ENCODE measurements at regions not wholly inside any gene's neighbourhood (a gene's known extent, or its start where the extent isn't known, plus 50 kb on each side); places are given as distances from the start of the nearest gene placed in this dataset.

GRCh38 chr4:8779490-8779932 is 92.1 kb downstream of the HMX1 start:
- DNase-seq = no peak
- no peaks in the 10 kb centered on the region for H3K27me3 ChIP-seq
- intact Hi-C loops (cut with DNase I; ENCODE audit: low total_unique reads) = no loop called here

GRCh38 chr4:8778760-8779159 is 92.9 kb downstream of the HMX1 start:
- Histone ChIP-seq H3K4me1 (no peaks in the 10 kb centered on the region), H3K4me3 (no peak overlapping the region), H3K9me3 (no peaks in the 10 kb centered on the region), H3K27me3 (no peaks in the 10 kb centered on the region), H3K27ac (no peak overlapping the region), H3K36me3 (no peaks in the 10 kb centered on the region)
- in situ Hi-C loops (cut with MboI; ENCODE audit: low sequenced_read_pairs in 4 of 4) = no loop called here
- no peak for DNase-seq
- no peak for ATAC-seq
- no peak for TF ChIP-seq CTCF (IDR thresholded peaks at IDR 0.05 in 4 of 5, conservative IDR thresholded peaks at IDR 0.05 in 1 of 5)
- TF ChIP-seq POLR2A (IDR thresholded peaks at IDR 0.05) = no peak
- intact Hi-C loops (cut with DNase I; ENCODE audit: low total_unique reads) = no loop called here

More at GRCh38 chr4:8779490-8779932, 92.1 kb downstream of the HMX1 start:
- in situ Hi-C loops (cut with MboI; ENCODE audit: low sequenced_read_pairs in 4 of 4) = no loop called here
- H3K4me1 ChIP-seq = no peaks in the 10 kb centered on the region
- no peaks in the 10 kb centered on the region for H3K9me3 ChIP-seq
- H3K4me3 ChIP-seq = no peak overlapping the region
- no peaks in the 10 kb centered on the region for H3K36me3 ChIP-seq
- H3K27ac ChIP-seq = no peak overlapping the region
- TF ChIP-seq CTCF (IDR thresholded peaks at IDR 0.05 in 4 of 5, conservative IDR thresholded peaks at IDR 0.05 in 1 of 5) (no peak), POLR2A (IDR thresholded peaks at IDR 0.05) (no peak)
- ATAC-seq = no peak

GRCh38 chr4:8778291-8778690 is 93.3 kb downstream of the HMX1 start:
- intact Hi-C loops (cut with DNase I; ENCODE audit: low total_unique reads) (no loop called here), in situ Hi-C loops (cut with MboI; ENCODE audit: low sequenced_read_pairs in 4 of 4) (no loop called here)
- no peaks in the 10 kb centered on the region for H3K4me1 ChIP-seq
- TF ChIP-seq POLR2A (IDR thresholded peaks at IDR 0.05) (no peak), CTCF (IDR thresholded peaks at IDR 0.05 in 4 of 5, conservative IDR thresholded peaks at IDR 0.05 in 1 of 5) (no peak)
- no peaks in the 10 kb centered on the region for H3K9me3 ChIP-seq
- no peaks in the 10 kb centered on the region for H3K27me3 ChIP-seq
- no peaks in the 10 kb centered on the region for H3K36me3 ChIP-seq
- H3K27ac ChIP-seq = no peak overlapping the region
- DNase-seq (no peak), ATAC-seq (no peak)
- H3K4me3 ChIP-seq = no peak overlapping the region

GRCh38 chr4:8777320-8778196 is 94.1 kb downstream of the HMX1 start:
- Histone ChIP-seq H3K27me3 (no peaks in the 10 kb centered on the region), H3K4me1 (no peaks in the 10 kb centered on the region), H3K9me3 (no peaks in the 10 kb centered on the region), H3K4me3 (no peak overlapping the region), H3K36me3 (no peaks in the 10 kb centered on the region), H3K27ac (no peak overlapping the region)
- in situ Hi-C loops (cut with MboI; ENCODE audit: low sequenced_read_pairs in 4 of 4) (no loop called here), intact Hi-C loops (cut with DNase I; ENCODE audit: low total_unique reads) (no loop called here)
- ATAC-seq (no peak), DNase-seq (no peak)
- TF ChIP-seq POLR2A (IDR thresholded peaks at IDR 0.05) = no peak
- no peak for TF ChIP-seq CTCF (IDR thresholded peaks at IDR 0.05 in 4 of 5, conservative IDR thresholded peaks at IDR 0.05 in 1 of 5)

Measured in gastrocnemius medialis (tissue), 4 donors.